GM21717 (cell line): ENCODE measurements at regions not wholly inside any gene's neighbourhood (a gene's known extent, or its start where the extent isn't known, plus 50 kb on each side); places are given as distances from the start of the nearest gene placed in this dataset.

Source experiments
- ATAC-seq: cut with Tn5 transposase; IDR thresholded peaks from one replicate; pipeline ENCODE4 v1.9.1; 2021; ENCODE audit warnings: mild to moderate bottlenecking, moderate library complexity; ENCODE audit not compliant: unreplicated experiment

GRCh38 chr10:14468023-14468441 is 137.3 kb upstream of the FRMD4A start:
- ATAC-seq = no peak

GRCh38 chr10:14466257-14466656 is 135.5 kb upstream of the FRMD4A start:
- no peak for ATAC-seq

GRCh38 chr10:14460447-14460846 is 129.7 kb upstream of the FRMD4A start:
- no peak for ATAC-seq

GRCh38 chr10:14459665-14460064 is 128.9 kb upstream of the FRMD4A start:
- no peak for ATAC-seq

- ATAC-seq = peak; percentile 26
These were observed 126.1 kb upstream of the FRMD4A start for GRCh38 chr10:14456870-14457266.

- peak; percentile 80 for ATAC-seq
These were observed 125.6 kb upstream of the FRMD4A start for GRCh38 chr10:14456218-14456869.

- no peak for ATAC-seq
These were observed 123.9 kb upstream of the FRMD4A start for GRCh38 chr10:14454629-14455028.

GRCh38 chr10:14454206-14454605 is 123.5 kb upstream of the FRMD4A start:
- no peak for ATAC-seq

- ATAC-seq = no peak
These were observed 122.9 kb upstream of the FRMD4A start for GRCh38 chr10:14453593-14453992.

- no peak for ATAC-seq
These were observed 120.6 kb upstream of the FRMD4A start for GRCh38 chr10:14451341-14451740.

GRCh38 chr10:14450041-14450491 is 119.3 kb upstream of the FRMD4A start:
- no peak for ATAC-seq

- no peak for ATAC-seq
These were observed 118.6 kb upstream of the FRMD4A start for GRCh38 chr10:14449293-14449815.

GRCh38 chr10:14448197-14448990 is 117.7 kb upstream of the FRMD4A start:
- ATAC-seq = no peak

GRCh38 chr10:14447094-14447839 is 116.5 kb upstream of the FRMD4A start:
- no peak for ATAC-seq

- ATAC-seq = no peak
These were observed 108.9 kb upstream of the FRMD4A start for GRCh38 chr10:14439451-14440259.

GRCh38 chr10:14438576-14438975 is 107.9 kb upstream of the FRMD4A start:
- ATAC-seq = no peak

GRCh38 chr10:14438057-14438456 is 107.3 kb upstream of the FRMD4A start:
- ATAC-seq = no peak

GRCh38 chr10:14435976-14436632 is 105.4 kb upstream of the FRMD4A start:
- ATAC-seq = no peak

- no peak for ATAC-seq
These were observed 102.4 kb upstream of the FRMD4A start for GRCh38 chr10:14433147-14433546.

GRCh38 chr10:14431868-14432267 is 101.1 kb upstream of the FRMD4A start:
- ATAC-seq = no peak
